GM20000 (cell line): ENCODE measurements at regions not wholly inside any gene's neighbourhood (a gene's known extent, or its start where the extent isn't known, plus 50 kb on each side); places are given as distances from the start of the nearest gene placed in this dataset.

Experiments used
- DNase-seq: peaks from one replicate; pipeline ENCODE4 v3.0.0; 2012; ENCODE audit warnings: low spot score
- TF ChIP-seq, protein P1 (sequence below): IDR thresholded peaks from 2 replicates; pipeline ENCODE4 v1.5.1; 2012; ENCODE audit warnings: mild to moderate bottlenecking, control low read depth; ENCODE audit errors: extremely low read depth, missing control alignments

DNA sequence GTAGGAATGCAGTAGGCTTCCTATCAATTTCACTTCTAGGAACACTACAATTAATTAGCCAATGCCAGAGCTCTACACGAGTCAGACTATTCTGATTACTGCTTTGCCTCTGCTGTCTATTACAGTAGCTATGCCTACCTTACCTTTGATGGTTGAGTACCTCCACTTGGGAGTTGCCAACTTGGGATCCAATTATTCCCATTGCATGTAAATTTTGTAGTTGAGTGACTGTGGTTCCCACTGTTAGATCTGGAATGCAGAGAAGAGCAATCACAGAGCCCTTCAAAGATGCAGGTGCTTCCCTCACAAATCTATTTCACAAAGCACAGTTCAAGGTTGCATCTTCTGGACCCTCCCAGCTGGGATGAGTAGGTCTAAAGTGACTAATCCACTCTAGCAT, 62.9 kb upstream of the AASS start:
- DNase-seq: no peak
- TF ChIP-seq, protein P1, sequence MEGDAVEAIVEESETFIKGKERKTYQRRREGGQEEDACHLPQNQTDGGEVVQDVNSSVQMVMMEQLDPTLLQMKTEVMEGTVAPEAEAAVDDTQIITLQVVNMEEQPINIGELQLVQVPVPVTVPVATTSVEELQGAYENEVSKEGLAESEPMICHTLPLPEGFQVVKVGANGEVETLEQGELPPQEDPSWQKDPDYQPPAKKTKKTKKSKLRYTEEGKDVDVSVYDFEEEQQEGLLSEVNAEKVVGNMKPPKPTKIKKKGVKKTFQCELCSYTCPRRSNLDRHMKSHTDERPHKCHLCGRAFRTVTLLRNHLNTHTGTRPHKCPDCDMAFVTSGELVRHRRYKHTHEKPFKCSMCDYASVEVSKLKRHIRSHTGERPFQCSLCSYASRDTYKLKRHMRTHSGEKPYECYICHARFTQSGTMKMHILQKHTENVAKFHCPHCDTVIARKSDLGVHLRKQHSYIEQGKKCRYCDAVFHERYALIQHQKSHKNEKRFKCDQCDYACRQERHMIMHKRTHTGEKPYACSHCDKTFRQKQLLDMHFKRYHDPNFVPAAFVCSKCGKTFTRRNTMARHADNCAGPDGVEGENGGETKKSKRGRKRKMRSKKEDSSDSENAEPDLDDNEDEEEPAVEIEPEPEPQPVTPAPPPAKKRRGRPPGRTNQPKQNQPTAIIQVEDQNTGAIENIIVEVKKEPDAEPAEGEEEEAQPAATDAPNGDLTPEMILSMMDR: no peak

DNA sequence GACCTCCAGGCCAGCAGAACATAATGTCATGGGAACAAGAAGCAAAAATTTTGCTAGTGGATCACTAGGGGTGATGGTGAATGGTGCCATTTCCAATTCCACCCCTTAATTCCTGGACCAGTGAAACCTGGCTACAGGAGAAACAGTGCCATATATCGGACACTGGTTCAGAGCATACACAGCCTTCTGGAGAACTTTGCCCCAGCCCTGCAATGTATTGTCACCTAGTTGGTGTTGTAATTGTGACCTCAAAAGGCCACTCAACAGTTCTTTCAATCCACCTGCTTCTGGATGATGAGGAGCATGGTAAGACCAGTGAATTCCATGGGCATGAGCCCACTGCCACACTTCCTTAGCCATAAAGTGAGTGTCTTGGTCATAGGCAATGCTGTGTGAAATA, 59.8 kb upstream of the AASS start:
- TF ChIP-seq, protein P1: no peak
- DNase-seq: no peak

DNA sequence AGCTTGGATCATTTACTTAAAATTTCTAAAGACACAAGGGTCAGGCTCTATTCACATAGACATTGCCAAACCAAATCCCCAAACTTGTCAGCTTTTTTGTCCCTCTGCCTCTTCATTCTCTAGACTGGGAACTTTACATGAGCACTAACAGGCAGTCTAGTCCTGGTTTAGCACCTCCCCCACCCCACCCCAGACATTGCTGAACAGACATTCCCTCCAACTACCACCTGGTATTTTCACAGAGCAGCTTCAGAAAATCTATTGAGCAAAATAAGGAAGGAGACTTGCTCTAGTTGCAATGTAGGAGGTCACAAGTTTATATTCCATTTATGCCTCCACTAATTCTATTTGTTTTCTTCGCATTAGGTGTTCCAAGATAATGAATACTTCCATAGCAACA, 56.8 kb upstream of the AASS start:
- no peak for DNase-seq
- TF ChIP-seq, protein P1: no peak

DNA sequence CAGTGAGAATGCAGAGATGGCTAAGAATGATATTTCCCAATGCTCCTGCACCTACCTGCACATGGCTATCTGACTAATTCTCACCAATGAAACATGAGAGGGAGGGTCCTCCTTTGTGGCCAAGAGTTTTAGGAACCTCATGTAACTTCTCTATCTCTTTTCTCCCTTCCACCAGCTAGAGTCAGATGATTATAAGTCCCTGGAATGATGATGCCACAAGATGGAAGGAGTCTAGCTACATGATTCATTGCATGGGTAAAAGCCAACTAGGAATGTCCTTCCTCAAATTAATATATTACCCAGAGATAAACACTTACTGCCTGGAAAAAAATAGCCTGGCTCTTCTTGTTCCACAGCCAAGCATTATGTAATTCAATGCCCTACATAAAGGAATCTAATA, 55.1 kb upstream of the AASS start:
- TF ChIP-seq, protein P1: no peak
- DNase-seq: no peak

DNA sequence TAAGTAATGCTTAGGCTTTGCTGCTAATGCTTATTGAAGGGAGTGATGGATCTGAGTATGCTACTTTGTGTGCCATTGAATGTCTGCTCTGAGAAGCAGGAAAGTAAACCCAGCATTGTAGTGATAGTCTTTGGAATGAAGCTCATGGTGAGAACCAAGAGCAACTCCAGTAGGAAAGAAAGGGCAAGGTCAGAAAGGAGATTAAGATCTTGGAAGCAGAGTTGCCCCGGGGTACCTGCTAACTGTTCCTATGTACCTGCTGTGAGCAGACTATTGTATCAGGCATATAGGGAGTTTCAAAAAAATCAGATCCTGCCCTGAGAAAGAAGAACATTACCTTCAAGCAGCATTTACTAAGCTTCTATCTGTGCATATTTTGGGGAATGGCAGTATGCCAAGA, 54.5 kb upstream of the AASS start:
- TF ChIP-seq, protein P1: no peak
- no peak for DNase-seq
